DND-41 (cell line): ENCODE measurements at regions not wholly inside any gene's neighbourhood (a gene's known extent, or its start where the extent isn't known, plus 50 kb on each side); places are given as distances from the start of the nearest gene placed in this dataset.

Source experiments
- ATAC-seq: fragments of 200-7000 bp; cut with Tn5 transposase; 3 replicates; pipeline ENCODE4 v1.9.1; 2021; ENCODE audit warnings: low read depth; ENCODE audit not compliant: insufficient read depth
- DNase-seq: peaks from one replicate; pipeline ENCODE4 v3.0.0-alpha.2; 2020
- H2AFZ ChIP-seq: 2 replicates; pipeline ENCODE4 v1.6.0; 2012; ENCODE audit warnings: low read depth, low read length
- H3K27ac ChIP-seq: 2 replicates; pipeline ENCODE4 v1.5.1; 2012; ENCODE audit warnings: low read length, inconsistent platforms
- H3K27me3 ChIP-seq: fragments of 200-600 bp; sonication (generic); 2 replicates; pipeline ENCODE4 v1.6.0; 2012; ENCODE audit warnings: low read length, mild to moderate bottlenecking, inconsistent platforms; ENCODE audit not compliant: insufficient read depth, poor library complexity
- H3K36me3 ChIP-seq: 2 replicates; pipeline ENCODE4 v1.5.1; 2012; ENCODE audit warnings: low read length, inconsistent platforms; ENCODE audit not compliant: insufficient read depth
- H3K4me1 ChIP-seq: 2 replicates; pipeline ENCODE4 v1.5.1; 2012; ENCODE audit warnings: mild to moderate bottlenecking, low read length; ENCODE audit not compliant: insufficient read depth
- H3K4me2 ChIP-seq: 2 replicates; pipeline ENCODE4 v1.6.0; 2012; ENCODE audit warnings: mild to moderate bottlenecking, moderate library complexity, low read length, inconsistent platforms; ENCODE audit not compliant: insufficient read depth
- H3K4me3 ChIP-seq, 2 experiments: fragments of 200-600 bp in 1 of 2; shearing (Covaris generic) in 1 of 2; 2 replicates each; pipeline ENCODE4 v1.5.1; 2012 to 2016; ENCODE audit warnings: inconsistent platforms in 2 of 2, low read length in 2 of 2, mild to moderate bottlenecking in 2 of 2, low read depth in 1 of 2, moderate library complexity in 1 of 2
- H3K79me2 ChIP-seq: 2 replicates; pipeline ENCODE4 v1.6.0; 2012; ENCODE audit warnings: low read length, inconsistent platforms; ENCODE audit not compliant: insufficient read depth
- H3K9ac ChIP-seq: 2 replicates; pipeline ENCODE4 v1.6.0; 2012; ENCODE audit warnings: low read depth, mild to moderate bottlenecking, inconsistent platforms, low read length, moderate library complexity
- H3K9me3 ChIP-seq: 2 replicates; pipeline ENCODE4 v1.5.1; 2012; ENCODE audit warnings: low read length, moderate library complexity, mild to moderate bottlenecking, inconsistent platforms; ENCODE audit not compliant: insufficient read depth, severe bottlenecking
- H4K20me1 ChIP-seq: 2 replicates; pipeline ENCODE4 v1.6.0; 2012; ENCODE audit warnings: low read length; ENCODE audit not compliant: insufficient read depth
- CTCF ChIP-seq: IDR thresholded peaks from 2 replicates; pipeline ENCODE4 v1.5.1; 2012; ENCODE audit warnings: borderline replicate concordance, low read length, moderate library complexity, mild to moderate bottlenecking; ENCODE audit not compliant: poor library complexity, severe bottlenecking; ENCODE audit errors: extremely low read depth
- EZH2 ChIP-seq: IDR thresholded peaks from 3 replicates; pipeline ENCODE4 v1.6.1; 2012; ENCODE audit warnings: borderline replicate concordance, low read depth, mild to moderate bottlenecking, moderate library complexity, low read length, inconsistent platforms; ENCODE audit not compliant: severe bottlenecking

- Histone ChIP-seq H3K27ac (no peak overlapping the region), H3K4me1 (no peaks in the 10 kb centered on the region), H3K79me2 (no peaks in the 10 kb centered on the region), H3K9ac (no peak overlapping the region), H3K9me3 (no peaks in the 10 kb centered on the region), H3K4me3 (no peak overlapping the region), H4K20me1 (no peaks in the 10 kb centered on the region), H3K36me3 (no peaks in the 10 kb centered on the region), H3K4me2 (no peak overlapping the region), H2AFZ (no peak overlapping the region), H3K27me3 (no peaks in the 10 kb centered on the region)
- TF ChIP-seq EZH2 (no peak), CTCF (no peak)
- DNase-seq (no peak), ATAC-seq (no peak)
Observed at GRCh38 chr6:112620812-112621569, 273.9 kb downstream of the RFPL4B start.

GRCh38 chr6:112622036-112622435 is 274.9 kb downstream of the RFPL4B start:
- no peaks in the 10 kb centered on the region for H4K20me1 ChIP-seq
- H3K9ac ChIP-seq = no peak overlapping the region
- no peak for DNase-seq
- no peaks in the 10 kb centered on the region for H3K4me1 ChIP-seq
- H3K27ac ChIP-seq = no peak overlapping the region
- no peak overlapping the region for H2AFZ ChIP-seq
- no peaks in the 10 kb centered on the region for H3K27me3 ChIP-seq
- TF ChIP-seq CTCF = no peak
- TF ChIP-seq EZH2 = no peak
- no peaks in the 10 kb centered on the region for H3K79me2 ChIP-seq
- no peaks in the 10 kb centered on the region for H3K36me3 ChIP-seq
- ATAC-seq = no peak
- no peak overlapping the region for H3K4me3 ChIP-seq
- H3K9me3 ChIP-seq = no peaks in the 10 kb centered on the region
- H3K4me2 ChIP-seq = no peak overlapping the region

GRCh38 chr6:112626468-112627082 is 279.4 kb downstream of the RFPL4B start:
- Histone ChIP-seq H3K9ac (no peak overlapping the region), H2AFZ (no peak overlapping the region), H3K79me2 (no peaks in the 10 kb centered on the region), H3K4me2 (no peak overlapping the region), H3K27me3 (no peaks in the 10 kb centered on the region), H3K9me3 (no peaks in the 10 kb centered on the region), H3K36me3 (no peaks in the 10 kb centered on the region), H3K4me3 (no peak overlapping the region), H3K27ac (no peak overlapping the region), H4K20me1 (no peaks in the 10 kb centered on the region), H3K4me1 (no peaks in the 10 kb centered on the region)
- DNase-seq (no peak), ATAC-seq (no peak)
- TF ChIP-seq CTCF (no peak), EZH2 (no peak)
